ENCODE measurements at regions not wholly inside any gene's neighbourhood (a gene's known extent, or its start where the extent isn't known, plus 50 kb on each side); places are given as distances from the start of the nearest gene placed in this dataset.
A peak's percentile ranks its signal among the peaks of the same experiment; 100 is the strongest.

DNA sequence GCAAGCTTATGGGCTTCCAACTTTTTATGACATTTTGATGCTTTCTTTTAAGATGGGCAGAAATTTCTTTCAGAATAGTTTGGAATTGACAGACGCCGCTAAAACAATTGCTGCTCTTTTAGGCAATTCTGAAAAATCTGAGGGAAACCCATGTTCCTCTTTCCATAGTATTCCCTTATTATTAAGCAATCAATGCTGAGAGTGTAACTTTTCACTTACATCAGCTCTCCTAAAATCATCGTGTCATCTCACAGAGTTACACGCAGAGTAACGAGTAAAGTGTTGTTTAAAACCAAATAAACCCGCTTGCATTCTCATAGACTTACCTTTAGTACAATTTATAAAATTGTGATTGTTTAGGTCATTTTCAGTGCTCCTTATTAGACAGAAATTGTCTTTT, 150.6 kb downstream of the MAF start:
- no peak overlapping the region for H3K4me3 ChIP-seq
- no peaks in the 10 kb centered on the region for H3K36me3 ChIP-seq
- DNase-seq (no peak), ATAC-seq (no peak)
- intact Hi-C loops (cut with DNase I), result no loop called here
- H3K27me3 ChIP-seq (ENCODE audit: low read depth), result no peaks in the 10 kb centered on the region
- no peaks in the 10 kb centered on the region for H3K9me3 ChIP-seq
- no peak for TF ChIP-seq CTCF (IDR thresholded peaks at IDR 0.05)
- peaks cover 6% of the 10 kb centered on the region for H3K4me1 ChIP-seq
- no peak overlapping the region for H3K27ac ChIP-seq

DNA sequence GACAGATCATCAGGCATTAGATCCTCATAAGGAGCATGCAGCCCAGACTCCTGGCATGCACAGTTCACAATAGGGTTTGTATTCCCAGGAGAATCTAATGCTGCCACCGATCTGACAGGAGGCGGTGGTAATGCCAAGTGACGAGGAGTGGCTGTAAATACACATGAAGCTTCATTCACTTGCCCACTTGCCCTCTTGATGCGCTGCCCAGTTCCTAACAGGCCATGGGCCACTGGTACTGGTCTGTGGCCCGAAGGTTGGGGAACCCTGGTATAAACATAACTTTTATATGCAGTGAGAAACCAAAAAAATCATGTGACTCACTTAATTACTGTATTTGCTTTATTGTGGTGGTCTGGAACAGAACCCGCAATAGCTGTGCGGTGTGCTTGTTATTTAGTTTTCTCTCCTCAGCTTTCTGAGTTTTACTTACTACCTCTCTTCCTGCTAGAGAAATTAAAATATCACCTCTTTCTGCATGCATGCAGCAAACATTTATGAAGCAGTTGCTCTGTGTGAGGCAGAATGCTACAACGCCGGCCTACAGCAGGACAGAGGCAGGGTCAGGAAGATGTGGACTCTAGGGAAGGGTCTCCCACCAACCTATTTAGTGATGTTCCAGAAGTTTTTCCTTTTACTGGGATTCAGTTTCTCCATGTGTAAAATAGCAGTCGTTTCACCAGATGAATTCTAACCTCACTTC, 151.3 kb downstream of the MAF start:
- intact Hi-C loops (cut with DNase I), result no loop called here
- no peak for ATAC-seq
- no peak for DNase-seq
- no peak overlapping the region for H3K4me3 ChIP-seq
- no peak for TF ChIP-seq CTCF (IDR thresholded peaks at IDR 0.05)
- no peaks in the 10 kb centered on the region for H3K27me3 ChIP-seq (ENCODE audit: low read depth)
- H3K4me1 ChIP-seq, result peaks cover 6% of the 10 kb centered on the region
- H3K36me3 ChIP-seq, result no peaks in the 10 kb centered on the region
- H3K9me3 ChIP-seq, result no peaks in the 10 kb centered on the region
- no peak overlapping the region for H3K27ac ChIP-seq

GRCh38 chr16:79444572-79444971, 156.0 kb downstream of the MAF start:
- Histone ChIP-seq H3K9me3 (no peaks in the 10 kb centered on the region), H3K4me1 (peaks cover 2% of the 10 kb centered on the region), H3K27me3 (ENCODE audit: low read depth) (no peaks in the 10 kb centered on the region), H3K36me3 (no peaks in the 10 kb centered on the region), H3K4me3 (no peak overlapping the region), H3K27ac (no peak overlapping the region)
- no peak for TF ChIP-seq CTCF (IDR thresholded peaks at IDR 0.05)
- intact Hi-C loops (cut with DNase I), result no loop called here
- DNase-seq (no peak), ATAC-seq (no peak)

GRCh38 chr16:79439901-79440300, 160.6 kb downstream of the MAF start:
- H3K9me3 ChIP-seq, result no peaks in the 10 kb centered on the region
- no peaks in the 10 kb centered on the region for H3K27me3 ChIP-seq (ENCODE audit: low read depth)
- DNase-seq, result no peak
- ATAC-seq, result no peak
- H3K27ac ChIP-seq, result no peak overlapping the region
- TF ChIP-seq CTCF (IDR thresholded peaks at IDR 0.05), result no peak
- no peak overlapping the region for H3K4me3 ChIP-seq
- H3K4me1 ChIP-seq, result peaks cover 15% of the 10 kb centered on the region
- intact Hi-C loops (cut with DNase I), result no loop called here
- H3K36me3 ChIP-seq, result no peaks in the 10 kb centered on the region

GRCh38 chr16:79437764-79438751, 162.5 kb downstream of the MAF start:
- DNase-seq (no peak), ATAC-seq (peak; percentile 55 to 76)
- Histone ChIP-seq H3K9me3 (no peaks in the 10 kb centered on the region), H3K4me1 (peaks cover 15% of the 10 kb centered on the region), H3K4me3 (peak overlapping the region; percentile 33), H3K27me3 (ENCODE audit: low read depth) (no peaks in the 10 kb centered on the region), H3K27ac (no peak overlapping the region), H3K36me3 (no peaks in the 10 kb centered on the region)
- intact Hi-C loops (cut with DNase I), result no loop called here
- TF ChIP-seq CTCF (IDR thresholded peaks at IDR 0.05), result no peak
